ENCODE measurements at regions not wholly inside any gene's neighbourhood (a gene's known extent, or its start where the extent isn't known, plus 50 kb on each side); places are given as distances from the start of the nearest gene placed in this dataset.

- Histone ChIP-seq H3K4me2 (ENCODE audit: low read length) (no peak overlapping the region), H3K27me3 (ENCODE audit: low read depth, low read length) (no peaks in the 10 kb centered on the region), H3K27ac (ENCODE audit: low read length) (no peak overlapping the region), H3K4me1 (ENCODE audit: low read length) (no peaks in the 10 kb centered on the region), H3K4me3 (ENCODE audit: low read length) (no peak overlapping the region), H4K20me1 (ENCODE audit: insufficient read depth, low read length) (no peaks in the 10 kb centered on the region), H3K9me3 (ENCODE audit: insufficient read depth, low read length) (no peaks in the 10 kb centered on the region), H2AFZ (ENCODE audit: low read depth, low read length) (no peak overlapping the region), H3K79me2 (ENCODE audit: low read length) (no peaks in the 10 kb centered on the region), H3K36me3 (replicated peaks; ENCODE audit: low read depth, low read length) (no peaks in the 10 kb centered on the region), H3K9ac (ENCODE audit: low read length) (no peak overlapping the region)
- TF ChIP-seq CTCF (IDR thresholded peaks at IDR 0.05; ENCODE audit: low read depth, low read length), result no peak
- no peak for TF ChIP-seq EZH2phosphoT487 (IDR thresholded peaks at IDR 0.05; ENCODE audit: low read depth)
These were observed 201.0 kb upstream of the RTL1 start for GRCh38 chr14:101104485-101104884.

- Histone ChIP-seq H3K4me1 (ENCODE audit: low read length) (no peaks in the 10 kb centered on the region), H4K20me1 (ENCODE audit: insufficient read depth, low read length) (no peaks in the 10 kb centered on the region), H3K79me2 (ENCODE audit: low read length) (no peaks in the 10 kb centered on the region), H3K9me3 (ENCODE audit: insufficient read depth, low read length) (no peaks in the 10 kb centered on the region), H3K36me3 (replicated peaks; ENCODE audit: low read depth, low read length) (no peaks in the 10 kb centered on the region), H2AFZ (ENCODE audit: low read depth, low read length) (no peak overlapping the region), H3K4me3 (ENCODE audit: low read length) (no peak overlapping the region), H3K27ac (ENCODE audit: low read length) (no peak overlapping the region), H3K27me3 (ENCODE audit: low read depth, low read length) (no peaks in the 10 kb centered on the region), H3K4me2 (ENCODE audit: low read length) (no peak overlapping the region), H3K9ac (ENCODE audit: low read length) (no peak overlapping the region)
- no peak for TF ChIP-seq CTCF (IDR thresholded peaks at IDR 0.05; ENCODE audit: low read depth, low read length)
- TF ChIP-seq EZH2phosphoT487 (IDR thresholded peaks at IDR 0.05; ENCODE audit: low read depth), result no peak
These were observed 201.5 kb upstream of the RTL1 start for GRCh38 chr14:101105045-101105444.

- Histone ChIP-seq H3K9me3 (ENCODE audit: insufficient read depth, low read length) (no peaks in the 10 kb centered on the region), H3K27me3 (ENCODE audit: low read depth, low read length) (no peaks in the 10 kb centered on the region), H3K4me3 (ENCODE audit: low read length) (no peak overlapping the region), H3K79me2 (ENCODE audit: low read length) (no peaks in the 10 kb centered on the region), H4K20me1 (ENCODE audit: insufficient read depth, low read length) (no peaks in the 10 kb centered on the region), H3K36me3 (replicated peaks; ENCODE audit: low read depth, low read length) (no peaks in the 10 kb centered on the region), H3K9ac (ENCODE audit: low read length) (no peak overlapping the region), H3K4me1 (ENCODE audit: low read length) (no peaks in the 10 kb centered on the region), H3K4me2 (ENCODE audit: low read length) (no peak overlapping the region), H2AFZ (ENCODE audit: low read depth, low read length) (no peak overlapping the region), H3K27ac (ENCODE audit: low read length) (no peak overlapping the region)
- TF ChIP-seq EZH2phosphoT487 (IDR thresholded peaks at IDR 0.05; ENCODE audit: low read depth) (no peak), CTCF (IDR thresholded peaks at IDR 0.05; ENCODE audit: low read depth, low read length) (no peak)
These were observed 205.2 kb upstream of the RTL1 start for GRCh38 chr14:101108579-101109346.

- H2AFZ ChIP-seq (ENCODE audit: low read depth, low read length), result no peak overlapping the region
- H3K4me1 ChIP-seq (ENCODE audit: low read length), result no peaks in the 10 kb centered on the region
- no peaks in the 10 kb centered on the region for H3K9me3 ChIP-seq (ENCODE audit: insufficient read depth, low read length)
- no peaks in the 10 kb centered on the region for H4K20me1 ChIP-seq (ENCODE audit: insufficient read depth, low read length)
- no peaks in the 10 kb centered on the region for H3K36me3 ChIP-seq (replicated peaks; ENCODE audit: low read depth, low read length)
- H3K79me2 ChIP-seq (ENCODE audit: low read length), result no peaks in the 10 kb centered on the region
- no peak overlapping the region for H3K9ac ChIP-seq (ENCODE audit: low read length)
- TF ChIP-seq EZH2phosphoT487 (IDR thresholded peaks at IDR 0.05; ENCODE audit: low read depth) (no peak), CTCF (IDR thresholded peaks at IDR 0.05; ENCODE audit: low read depth, low read length) (no peak)
- H3K4me2 ChIP-seq (ENCODE audit: low read length), result no peak overlapping the region
- H3K27ac ChIP-seq (ENCODE audit: low read length), result no peak overlapping the region
- H3K4me3 ChIP-seq (ENCODE audit: low read length), result no peak overlapping the region
- no peaks in the 10 kb centered on the region for H3K27me3 ChIP-seq (ENCODE audit: low read depth, low read length)
These were observed 205.8 kb upstream of the RTL1 start for GRCh38 chr14:101109347-101109638.

All from OCI-LY3 (cell line).